ENCODE measurements at regions not wholly inside any gene's neighbourhood (a gene's known extent, or its start where the extent isn't known, plus 50 kb on each side); places are given as distances from the start of the nearest gene placed in this dataset.
"Not testable (repeated sequence)": the region's sequence is repeated elsewhere in the genome, so short reads cannot be mapped to it uniquely, and the experiment has no call there.

GRCh38 chr12:59444932-59445331 lies 150.9 kb upstream of the SLC16A7 start:
- DNase-seq = no peak

GRCh38 chr12:59432057-59432456 lies 163.8 kb upstream of the SLC16A7 start:
- Mint-ChIP-seq H3K27ac (no peak overlapping the region), H3K4me1 (no peaks in the 10 kb centered on the region), H3K4me3 (no peak overlapping the region), H3K9me3 (no peaks in the 10 kb centered on the region), H3K36me3 (no peaks in the 10 kb centered on the region), H3K27me3 (ENCODE audit: low read depth in 3 of 3) (no peaks in the 10 kb centered on the region)
- no peak for DNase-seq

More at GRCh38 chr12:59444932-59445331, 150.9 kb upstream of the SLC16A7 start:
- no peak overlapping the region for H3K4me3 Mint-ChIP-seq
- peaks cover 10 to 20% (median 15%) of the 10 kb centered on the region in 6 donors for H3K9me3 Mint-ChIP-seq
- H3K36me3 Mint-ChIP-seq = peaks cover 0 to 3% (median 0%) of the 10 kb centered on the region in 3 donors
- H3K4me1 Mint-ChIP-seq = no peaks in the 10 kb centered on the region
- H3K27ac Mint-ChIP-seq = no peak overlapping the region
- H3K27me3 Mint-ChIP-seq (ENCODE audit: low read depth in 3 of 3) = peaks cover 2 to 7% (median 4%) of the 10 kb centered on the region in 3 donors

- DNase-seq = no peak
- Mint-ChIP-seq H3K4me3 (no peak overlapping the region), H3K36me3 (no peaks in the 10 kb centered on the region), H3K4me1 (no peaks in the 10 kb centered on the region), H3K9me3 (peaks cover 0 to 2% (median 0%) of the 10 kb centered on the region in 6 donors), H3K27ac (no peak overlapping the region), H3K27me3 (ENCODE audit: low read depth in 3 of 3) (peaks cover 0 to 1% (median 0%) of the 10 kb centered on the region in 3 donors)
Measured at GRCh38 chr12:59431266-59431665, 164.6 kb upstream of the SLC16A7 start.

- no peak overlapping the region for H3K4me3 Mint-ChIP-seq
- H3K27me3 Mint-ChIP-seq (ENCODE audit: low read depth in 3 of 3) = peaks cover 0 to 1% (median 0%) of the 10 kb centered on the region in 3 donors
- peaks cover 0 to 4% (median 0%) of the 10 kb centered on the region in 6 donors for H3K9me3 Mint-ChIP-seq
- H3K4me1 Mint-ChIP-seq = no peaks in the 10 kb centered on the region
- no peaks in the 10 kb centered on the region for H3K36me3 Mint-ChIP-seq
- no peak overlapping the region for H3K27ac Mint-ChIP-seq
- no peak for DNase-seq
Measured at GRCh38 chr12:59429766-59430165, 166.1 kb upstream of the SLC16A7 start.

GRCh38 chr12:59425798-59426197 lies 170.0 kb upstream of the SLC16A7 start:
- no peak overlapping the region for H3K4me3 Mint-ChIP-seq
- no peak for DNase-seq
- H3K4me1 Mint-ChIP-seq = no peaks in the 10 kb centered on the region
- peaks cover 0 to 1% (median 0%) of the 10 kb centered on the region in 3 donors for H3K27me3 Mint-ChIP-seq (ENCODE audit: low read depth in 3 of 3)
- peaks cover 0 to 4% (median under 1%) of the 10 kb centered on the region in 6 donors for H3K9me3 Mint-ChIP-seq
- no peaks in the 10 kb centered on the region for H3K36me3 Mint-ChIP-seq
- no peak overlapping the region for H3K27ac Mint-ChIP-seq

- not testable (repeated sequence) for H3K27ac Mint-ChIP-seq; H3K27me3 Mint-ChIP-seq (ENCODE audit: low read depth in 3 of 3); H3K4me1 Mint-ChIP-seq; H3K9me3 Mint-ChIP-seq; H3K4me3 Mint-ChIP-seq; H3K36me3 Mint-ChIP-seq; DNase-seq
Measured at GRCh38 chr12:59424666-59425065, 171.2 kb upstream of the SLC16A7 start.

- H3K9me3 Mint-ChIP-seq = no peaks in the 10 kb centered on the region
- DNase-seq = no peak
- H3K27me3 Mint-ChIP-seq (ENCODE audit: low read depth in 3 of 3) = no peaks in the 10 kb centered on the region
- no peak overlapping the region for H3K27ac Mint-ChIP-seq
- H3K4me1 Mint-ChIP-seq = no peaks in the 10 kb centered on the region
- H3K36me3 Mint-ChIP-seq = no peaks in the 10 kb centered on the region
- H3K4me3 Mint-ChIP-seq = no peak overlapping the region
Measured at GRCh38 chr12:59414051-59414450, 181.8 kb upstream of the SLC16A7 start.

- Mint-ChIP-seq H3K36me3 (no peaks in the 10 kb centered on the region), H3K9me3 (no peaks in the 10 kb centered on the region), H3K27ac (no peak overlapping the region), H3K4me3 (no peak overlapping the region), H3K27me3 (ENCODE audit: low read depth in 3 of 3) (no peaks in the 10 kb centered on the region), H3K4me1 (no peaks in the 10 kb centered on the region)
- no peak for DNase-seq
Measured at GRCh38 chr12:59408431-59408830, 187.4 kb upstream of the SLC16A7 start.

GRCh38 chr12:59407799-59408198 lies 188.0 kb upstream of the SLC16A7 start:
- H3K4me3 Mint-ChIP-seq = no peak overlapping the region
- H3K4me1 Mint-ChIP-seq = no peaks in the 10 kb centered on the region
- no peaks in the 10 kb centered on the region for H3K9me3 Mint-ChIP-seq
- H3K27me3 Mint-ChIP-seq (ENCODE audit: low read depth in 3 of 3) = no peaks in the 10 kb centered on the region
- no peak for DNase-seq
- no peak overlapping the region for H3K27ac Mint-ChIP-seq
- no peaks in the 10 kb centered on the region for H3K36me3 Mint-ChIP-seq

GRCh38 chr12:59405992-59406391 lies 189.8 kb upstream of the SLC16A7 start:
- H3K27me3 Mint-ChIP-seq (ENCODE audit: low read depth in 3 of 3) = peaks cover 0 to 1% (median 0%) of the 10 kb centered on the region in 3 donors
- H3K27ac Mint-ChIP-seq = no peak overlapping the region
- DNase-seq = no peak
- H3K4me3 Mint-ChIP-seq = no peak overlapping the region
- H3K36me3 Mint-ChIP-seq = no peaks in the 10 kb centered on the region
- H3K4me1 Mint-ChIP-seq = no peaks in the 10 kb centered on the region
- no peaks in the 10 kb centered on the region for H3K9me3 Mint-ChIP-seq

GRCh38 chr12:59404109-59404650 lies 191.6 kb upstream of the SLC16A7 start:
- Mint-ChIP-seq H3K4me1 (no peaks in the 10 kb centered on the region), H3K4me3 (no peak overlapping the region), H3K27ac (no peak overlapping the region), H3K27me3 (ENCODE audit: low read depth in 3 of 3) (peaks cover 0 to 1% (median 0%) of the 10 kb centered on the region in 3 donors), H3K36me3 (no peaks in the 10 kb centered on the region), H3K9me3 (no peaks in the 10 kb centered on the region)
- DNase-seq = no peak

GRCh38 chr12:59403259-59403932 lies 192.4 kb upstream of the SLC16A7 start:
- peak in 2 of 3 donors; percentile 15 to 29 for DNase-seq
- no peaks in the 10 kb centered on the region for H3K36me3 Mint-ChIP-seq
- no peak overlapping the region for H3K4me3 Mint-ChIP-seq
- no peak overlapping the region for H3K27ac Mint-ChIP-seq
- H3K9me3 Mint-ChIP-seq = no peaks in the 10 kb centered on the region
- H3K27me3 Mint-ChIP-seq (ENCODE audit: low read depth in 3 of 3) = peaks cover 0 to 1% (median 0%) of the 10 kb centered on the region in 3 donors
- no peaks in the 10 kb centered on the region for H3K4me1 Mint-ChIP-seq

GRCh38 chr12:59401862-59402261 lies 194.0 kb upstream of the SLC16A7 start:
- no peaks in the 10 kb centered on the region for H3K9me3 Mint-ChIP-seq
- no peaks in the 10 kb centered on the region for H3K4me1 Mint-ChIP-seq
- H3K4me3 Mint-ChIP-seq = no peak overlapping the region
- H3K27me3 Mint-ChIP-seq (ENCODE audit: low read depth in 3 of 3) = peaks cover 0 to 1% (median 0%) of the 10 kb centered on the region in 3 donors
- no peaks in the 10 kb centered on the region for H3K36me3 Mint-ChIP-seq
- DNase-seq = no peak
- H3K27ac Mint-ChIP-seq = no peak overlapping the region

- peaks cover 0 to 3% (median 0%) of the 10 kb centered on the region in 6 donors for H3K9me3 Mint-ChIP-seq
- no peak overlapping the region for H3K27ac Mint-ChIP-seq
- H3K27me3 Mint-ChIP-seq (ENCODE audit: low read depth in 3 of 3) = peaks cover 0 to 1% (median 0%) of the 10 kb centered on the region in 3 donors
- no peak for DNase-seq
- H3K4me1 Mint-ChIP-seq = no peaks in the 10 kb centered on the region
- no peaks in the 10 kb centered on the region for H3K36me3 Mint-ChIP-seq
- no peak overlapping the region for H3K4me3 Mint-ChIP-seq
Measured at GRCh38 chr12:59398164-59398563, 197.7 kb upstream of the SLC16A7 start.

- Mint-ChIP-seq H3K9me3 (peaks cover 0 to 3% (median 1%) of the 10 kb centered on the region in 6 donors), H3K27me3 (ENCODE audit: low read depth in 3 of 3) (peaks cover 0 to 3% (median 1%) of the 10 kb centered on the region in 3 donors), H3K4me1 (no peaks in the 10 kb centered on the region), H3K27ac (no peak overlapping the region), H3K36me3 (no peaks in the 10 kb centered on the region), H3K4me3 (no peak overlapping the region)
- DNase-seq = no peak
Measured at GRCh38 chr12:59396919-59397318, 198.9 kb upstream of the SLC16A7 start.
